Anterior cingulate cortex (tissue), 58 donors: ENCODE measurements at regions not wholly inside any gene's neighbourhood (a gene's known extent, or its start where the extent isn't known, plus 50 kb on each side); places are given as distances from the start of the nearest gene placed in this dataset.
A peak's percentile ranks its signal among the peaks of the same experiment; 100 is the strongest.

Experiments used
- DNase-seq, 58 donors: peaks; one replicate each; lab custom pipeline; 2025; lab: John Stamatoyannopoulos, UW

DNA sequence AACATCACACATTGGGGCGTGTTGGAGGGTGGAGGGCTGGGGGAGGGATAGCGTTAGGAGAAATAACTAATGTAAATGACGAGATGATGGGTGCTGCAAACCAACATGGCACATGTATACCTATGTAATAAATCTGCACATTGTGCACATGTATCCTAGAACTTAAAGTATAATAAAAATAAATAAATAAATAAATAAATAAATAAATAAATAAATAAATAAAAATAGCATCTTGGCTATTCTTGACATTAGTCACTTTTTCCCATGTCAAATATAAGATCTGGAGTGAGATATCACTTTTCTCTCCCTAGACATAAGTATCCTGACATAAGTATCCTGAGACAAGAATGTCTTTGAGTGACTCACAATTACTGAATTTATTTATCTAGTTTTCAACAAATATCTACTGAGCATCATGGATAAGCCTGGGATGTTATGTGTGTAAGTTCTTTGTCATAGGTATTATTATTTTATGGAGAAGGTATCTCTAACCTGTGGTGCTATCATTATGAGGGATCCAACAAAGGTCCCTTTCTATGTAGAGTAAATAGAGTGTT lies 691.3 kb downstream of the SORCS1 start:
- DNase-seq: no peak

DNA sequence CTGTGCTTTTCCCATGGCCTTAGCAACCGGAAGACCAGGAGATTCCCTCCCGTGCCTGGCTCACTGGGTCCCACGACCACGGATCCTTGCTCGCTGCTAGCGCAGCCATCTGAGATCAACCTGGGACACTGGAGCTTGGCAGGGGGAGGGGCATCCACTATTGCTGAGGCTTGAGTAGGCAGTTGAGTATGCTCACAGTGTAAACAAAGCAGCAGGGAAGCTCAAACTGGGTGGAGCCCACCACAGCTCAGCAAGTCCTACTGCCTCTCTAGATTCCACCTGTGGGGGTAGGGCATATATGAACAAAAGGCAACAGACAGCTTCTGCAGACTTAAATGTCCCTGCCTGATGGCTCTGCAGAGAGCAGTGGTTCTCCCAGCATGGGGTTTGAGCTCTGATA lies 697.0 kb downstream of the SORCS1 start:
- DNase-seq: no peak

DNA sequence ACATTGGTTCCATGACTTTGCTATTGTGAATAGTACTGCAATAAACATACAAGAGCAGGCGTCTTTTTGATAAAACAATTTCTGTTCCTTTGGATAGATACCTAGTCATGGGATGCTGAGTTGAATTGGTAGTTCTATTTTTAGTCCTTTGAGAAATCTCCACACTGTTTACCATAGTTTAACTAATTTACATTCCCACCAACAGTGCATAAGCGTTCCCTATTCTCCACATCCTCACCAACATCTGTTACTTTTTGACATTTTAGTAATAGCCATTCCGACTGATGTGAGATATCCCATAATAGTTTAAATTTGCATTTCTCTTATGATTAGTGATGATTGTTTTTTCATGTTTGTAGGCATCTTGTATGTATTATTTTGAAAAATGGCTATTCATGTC lies 707.0 kb downstream of the SORCS1 start:
- DNase-seq: no peak

DNA sequence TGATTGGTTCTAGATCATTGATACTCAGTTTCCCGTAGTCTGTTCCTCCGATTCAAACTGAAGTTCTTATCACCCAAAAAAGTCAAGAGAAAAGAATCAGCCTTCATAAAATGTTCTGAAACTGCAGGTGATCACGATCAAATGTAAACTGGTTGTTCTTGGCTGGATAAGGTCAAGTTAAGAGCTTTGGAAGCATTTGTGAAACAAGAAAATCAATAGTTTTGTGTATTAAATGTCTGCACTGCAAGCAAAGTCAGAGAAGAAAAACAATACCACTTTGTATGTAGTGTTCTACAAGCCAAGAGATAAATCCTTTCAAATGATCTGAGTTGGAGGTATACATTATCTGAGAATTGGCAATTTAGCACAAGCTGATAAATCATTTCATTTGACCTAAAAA lies 710.3 kb downstream of the SORCS1 start:
- DNase-seq: no peak

DNA sequence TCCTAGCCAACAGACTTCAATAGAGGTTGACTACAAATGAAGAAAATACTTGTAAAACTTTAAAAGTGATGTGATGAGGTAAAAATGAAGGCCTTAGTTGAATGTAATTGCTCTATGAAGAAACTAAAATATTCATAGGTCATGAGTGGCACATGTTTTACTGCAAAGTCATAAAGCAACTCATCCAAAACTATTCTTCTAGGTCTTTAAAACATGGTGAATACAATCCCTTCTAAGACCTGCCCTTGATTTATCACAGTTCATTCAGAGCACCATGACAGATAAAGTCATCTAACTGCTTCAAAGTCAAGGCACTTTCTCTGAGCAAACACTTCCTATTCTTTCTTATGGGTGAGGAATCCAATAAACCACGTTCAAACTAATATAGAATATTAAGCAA lies 713.5 kb downstream of the SORCS1 start:
- no peak for DNase-seq

DNA sequence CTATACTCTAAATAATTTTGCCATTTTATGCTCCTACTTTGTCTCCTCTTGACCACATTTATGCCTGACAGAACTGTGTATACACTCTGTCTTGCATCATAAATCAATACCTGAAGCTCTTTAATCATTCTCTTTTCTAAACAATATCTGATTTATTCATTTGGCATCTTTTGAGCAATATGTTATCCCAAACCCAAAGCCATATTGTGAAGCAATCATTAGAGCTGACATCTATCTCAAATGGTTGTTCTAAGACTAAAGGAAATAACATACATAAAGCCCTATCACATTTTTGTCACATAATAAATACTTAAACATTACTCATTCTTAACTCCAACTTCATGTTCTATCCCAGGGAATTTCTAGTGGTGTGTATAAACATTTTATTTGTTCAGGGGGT lies 717.6 kb downstream of the SORCS1 start:
- no peak for DNase-seq

DNA sequence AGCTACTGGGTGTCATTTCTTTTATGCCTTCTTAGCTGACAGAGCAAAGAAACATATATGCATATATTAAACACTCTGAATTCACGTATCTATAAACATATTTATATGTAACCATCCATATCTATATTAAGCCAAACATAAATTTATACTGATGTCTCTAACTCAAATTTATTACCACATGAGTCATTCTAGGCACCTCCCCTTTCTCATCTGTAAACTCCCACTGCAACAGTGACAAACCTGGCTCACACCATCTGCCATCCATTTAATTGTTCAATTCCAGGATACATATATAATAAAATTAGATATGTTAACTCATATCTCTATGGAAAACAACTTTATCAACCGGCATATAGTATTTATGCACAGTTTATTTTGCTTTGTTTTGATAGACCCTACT lies 722.3 kb downstream of the SORCS1 start:
- DNase-seq: no peak

DNA sequence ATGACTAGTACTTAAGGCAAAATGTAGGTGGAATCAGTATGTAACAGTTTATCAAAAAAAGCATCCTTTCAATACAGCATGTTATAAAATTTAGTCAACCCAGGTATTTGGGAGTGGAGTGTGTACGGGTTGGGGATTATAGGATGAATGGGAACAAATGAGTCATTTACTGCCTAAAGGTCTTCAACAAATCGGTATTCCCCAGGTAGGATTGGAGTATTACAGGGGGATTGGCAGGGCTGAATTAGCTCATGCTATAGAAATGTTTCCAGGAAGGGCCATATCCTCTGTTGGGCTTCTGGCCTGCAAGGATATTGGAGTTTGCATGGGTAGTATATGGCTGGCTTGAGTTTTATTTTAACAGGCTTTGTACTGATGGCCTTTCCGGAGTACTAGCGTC lies 723.7 kb downstream of the SORCS1 start:
- DNase-seq: no peak

DNA sequence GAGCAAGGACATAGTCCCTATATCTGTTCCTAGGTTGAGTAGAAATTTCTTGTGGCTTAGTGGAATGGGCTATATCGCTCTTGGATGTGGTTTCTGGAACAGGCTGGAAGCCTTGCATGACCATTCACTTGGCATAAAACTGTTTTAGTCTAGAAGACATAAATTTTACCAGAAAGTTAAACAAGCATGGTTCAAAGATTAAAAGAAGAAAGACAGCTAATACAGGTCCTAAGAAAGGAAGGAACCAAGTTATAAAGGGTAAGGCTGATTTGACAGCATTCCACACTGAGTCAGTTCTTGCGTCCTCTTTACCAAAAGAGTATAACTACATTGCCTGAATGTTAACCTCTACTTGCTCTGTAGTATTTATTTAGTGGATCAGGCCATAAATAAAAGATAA lies 724.2 kb downstream of the SORCS1 start:
- DNase-seq: no peak

DNA sequence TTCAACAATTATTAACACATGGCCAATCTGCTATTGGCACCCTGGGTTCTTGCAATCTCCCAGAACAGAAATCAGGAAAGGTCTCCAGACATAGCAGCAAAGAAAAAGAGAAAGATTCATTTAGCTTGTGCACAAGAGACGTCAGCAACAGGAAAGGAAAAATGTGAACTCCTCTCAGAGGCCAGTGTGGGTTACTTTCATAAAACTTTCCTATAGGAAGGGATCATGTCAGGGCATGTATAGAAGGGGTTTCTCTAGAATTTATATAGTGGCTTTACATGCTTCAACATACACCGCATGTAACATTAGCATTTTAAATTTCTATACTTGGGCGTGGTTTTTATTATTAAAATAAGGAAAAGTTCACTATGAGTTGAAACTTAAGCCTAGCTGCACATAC lies 725.1 kb downstream of the SORCS1 start:
- no peak for DNase-seq

DNA sequence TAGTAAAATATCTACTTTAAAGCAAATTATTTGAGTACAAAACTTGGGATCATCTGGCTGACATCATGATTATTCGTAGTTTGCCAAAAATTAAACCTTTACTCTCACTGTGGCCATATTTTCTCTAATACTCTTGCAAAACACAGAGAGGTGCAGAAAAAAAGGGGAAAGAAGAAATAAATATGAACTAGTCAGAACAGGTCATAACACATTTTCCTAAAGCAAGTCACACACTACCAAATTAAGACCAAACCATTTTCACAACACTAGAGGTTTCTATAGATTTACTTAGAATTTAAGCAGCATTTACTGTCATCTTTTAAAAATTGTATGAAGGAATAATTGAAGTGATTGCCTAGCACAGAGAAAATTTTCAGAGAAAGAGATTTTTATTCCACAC lies 726.1 kb downstream of the SORCS1 start:
- DNase-seq: no peak

DNA sequence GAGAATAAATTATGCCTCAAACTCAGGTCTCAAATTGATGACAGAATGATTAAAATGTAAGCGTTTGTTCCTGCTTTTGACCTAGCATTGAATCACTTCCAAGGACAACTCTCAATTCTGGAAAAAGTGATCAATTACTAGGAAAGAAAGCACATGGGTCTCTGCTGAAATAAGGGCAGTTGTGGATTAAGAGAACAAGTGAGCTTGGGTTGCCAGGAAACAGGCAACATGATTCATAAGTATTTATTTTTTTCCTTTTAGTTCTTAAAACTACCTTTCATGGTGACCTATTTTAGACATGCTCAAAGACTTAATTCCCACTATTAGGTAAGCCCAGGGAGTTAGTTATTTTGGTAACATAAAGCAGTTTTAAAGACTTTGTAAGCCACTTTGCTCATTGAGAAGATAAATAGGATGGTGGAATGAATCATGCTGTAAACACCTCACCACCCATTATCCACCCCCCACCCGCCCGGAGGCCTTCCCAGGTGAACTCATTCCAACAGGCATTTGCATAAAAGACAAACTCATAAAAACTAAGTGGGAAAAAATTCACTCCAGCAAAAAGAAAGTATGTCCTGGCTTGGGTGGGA lies 728.3 kb downstream of the SORCS1 start:
- peak in 11 of 58 donors; percentile 0 to 44 (median 4) for DNase-seq

DNA sequence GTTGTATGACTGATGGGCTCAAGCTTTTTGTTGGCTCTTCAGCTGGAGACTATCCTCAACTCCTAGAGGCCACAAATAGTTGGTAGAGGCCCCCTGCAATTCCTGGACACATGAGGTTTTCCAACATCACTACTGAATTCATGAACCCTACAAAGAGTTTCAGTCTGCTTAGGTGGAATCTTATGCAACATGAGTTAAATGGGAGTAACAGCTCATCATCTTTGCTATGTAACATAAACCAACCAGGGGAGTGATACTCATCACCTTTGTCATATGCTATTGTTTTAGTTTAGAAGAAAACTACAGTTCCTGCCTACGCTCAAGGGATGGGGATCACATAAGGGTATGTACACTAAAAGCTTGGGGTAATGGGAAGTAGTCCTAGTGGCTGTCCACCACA lies 729.4 kb downstream of the SORCS1 start:
- DNase-seq: no peak

DNA sequence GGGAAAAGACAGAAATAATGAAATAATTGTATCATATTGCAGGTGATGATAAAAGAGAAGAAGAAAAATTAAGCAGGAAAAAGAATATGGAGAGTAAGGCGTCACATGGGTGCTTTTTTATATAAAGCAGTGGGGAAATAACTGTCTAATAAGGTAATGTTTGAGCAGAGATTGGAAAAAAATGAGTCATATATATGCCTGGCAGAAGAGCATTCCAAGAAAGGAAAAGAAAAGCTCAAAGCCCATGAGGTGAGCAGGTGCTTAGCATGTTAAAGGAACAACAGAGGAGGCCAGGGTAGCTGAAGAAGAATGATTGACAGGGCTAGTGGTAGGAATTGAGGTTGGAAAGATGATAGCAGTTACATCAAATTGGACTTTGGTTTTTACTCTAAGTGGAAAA lies 739.5 kb downstream of the SORCS1 start:
- no peak for DNase-seq

DNA sequence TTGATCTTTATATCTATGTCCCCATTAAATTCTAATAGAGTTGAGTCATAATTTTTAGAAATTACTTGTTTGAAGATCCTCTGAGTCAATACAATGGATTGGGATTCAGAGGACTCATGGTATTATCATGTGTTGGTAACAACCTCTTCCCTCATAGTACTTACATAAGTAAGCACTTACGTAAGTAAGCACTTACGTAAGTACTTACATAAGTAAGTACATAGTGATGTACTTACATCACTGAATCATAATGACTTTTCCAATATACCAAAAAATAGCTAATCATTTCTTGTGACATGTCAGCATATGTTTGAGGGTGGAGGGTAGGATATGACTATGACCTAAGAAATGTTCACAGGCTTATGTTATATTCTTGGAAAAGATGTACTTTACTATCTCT lies 740.5 kb downstream of the SORCS1 start:
- DNase-seq: no peak

DNA sequence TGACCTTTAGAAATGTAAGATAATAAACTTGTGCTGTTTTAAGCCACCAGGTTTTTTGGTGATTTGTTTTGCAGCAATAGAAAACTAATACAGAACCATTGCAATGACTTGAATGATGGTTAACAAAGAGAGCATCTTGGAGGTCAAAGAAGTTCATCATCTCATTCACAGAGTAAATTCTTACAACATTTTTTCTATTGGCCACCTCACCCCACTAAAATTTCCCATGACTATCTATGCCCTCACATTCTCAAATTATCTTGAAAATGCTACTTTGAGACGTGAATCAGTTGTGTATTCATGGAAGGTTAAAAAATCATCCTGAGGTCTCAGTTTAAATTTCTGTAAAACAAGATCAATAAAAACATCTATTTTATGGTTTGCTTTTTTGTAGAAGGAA lies 754.2 kb downstream of the SORCS1 start:
- DNase-seq: no peak

DNA sequence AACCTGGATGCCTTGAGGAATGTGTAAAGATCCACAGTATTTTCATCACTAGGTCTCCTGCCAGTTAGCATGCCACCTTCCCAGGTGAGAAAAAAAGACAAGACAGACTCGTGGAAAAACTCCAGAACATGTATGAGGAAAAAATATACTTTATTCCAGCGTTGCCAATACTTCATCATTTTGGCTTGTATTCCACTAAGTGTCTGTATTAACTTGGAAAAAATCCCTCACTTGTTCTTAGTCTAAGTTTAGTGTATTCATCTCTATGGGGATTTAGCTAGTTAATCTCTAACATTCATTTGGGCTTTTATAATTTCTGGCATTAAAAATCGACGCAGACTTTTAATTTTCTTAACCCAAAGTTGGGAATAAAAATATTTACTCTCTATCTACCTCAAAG lies 759.4 kb downstream of the SORCS1 start:
- DNase-seq: no peak

DNA sequence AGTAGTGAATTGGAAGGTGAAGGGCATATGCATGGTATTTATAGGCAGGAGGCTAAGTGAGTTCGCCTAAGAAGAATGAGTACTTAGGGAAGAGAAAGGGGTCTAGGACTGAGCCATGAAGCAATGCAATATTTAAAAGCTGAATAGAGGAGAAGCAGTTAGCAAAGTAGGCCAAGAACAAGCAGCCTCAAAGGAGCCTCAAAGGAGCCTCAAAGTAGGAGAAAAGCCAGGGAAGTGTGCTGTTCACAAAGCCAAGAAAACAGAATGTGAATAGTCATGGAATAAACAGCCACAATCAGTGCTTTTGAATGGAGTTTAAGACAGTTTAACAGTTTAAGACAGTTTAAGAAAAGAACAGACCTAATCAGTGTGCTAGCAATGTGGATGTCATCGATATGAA lies 762.0 kb downstream of the SORCS1 start:
- no peak for DNase-seq

DNA sequence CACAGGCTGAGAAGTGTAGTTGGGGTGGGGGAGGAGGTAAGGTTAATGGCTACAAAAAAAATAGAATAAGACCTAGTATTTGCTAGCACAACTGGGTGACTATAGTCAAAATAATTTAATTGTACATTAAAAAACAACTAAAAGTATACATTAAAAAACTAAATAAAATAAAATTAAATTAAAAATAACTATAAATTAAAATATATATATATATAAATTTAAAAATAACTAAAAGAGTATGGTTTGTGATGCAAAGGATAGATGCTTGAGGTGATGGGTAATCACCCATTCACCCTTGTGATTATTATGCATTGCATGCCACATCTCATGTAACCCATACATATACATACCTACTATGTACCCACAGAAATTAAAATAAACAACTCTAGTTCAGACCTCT lies 762.5 kb downstream of the SORCS1 start:
- no peak for DNase-seq

DNA sequence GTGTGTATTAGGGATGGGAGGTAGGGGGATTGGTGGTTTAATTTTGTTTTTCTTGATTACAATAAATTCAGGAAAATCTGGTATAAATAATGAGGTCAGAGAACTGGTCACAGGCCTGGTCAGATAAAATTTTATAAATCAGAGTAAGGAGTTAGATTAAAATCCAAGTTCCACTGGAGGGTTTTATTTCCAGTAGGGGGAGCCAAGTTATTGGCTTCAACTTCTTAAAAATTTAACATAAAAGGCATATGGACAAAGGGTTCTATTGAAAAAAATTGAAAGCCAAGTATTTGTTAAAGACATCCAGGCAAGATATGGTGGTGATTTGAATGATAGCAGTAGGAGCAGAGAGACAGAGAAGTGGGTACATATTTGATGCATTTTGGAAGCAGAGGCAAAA lies 763.3 kb downstream of the SORCS1 start:
- no peak for DNase-seq

DNA sequence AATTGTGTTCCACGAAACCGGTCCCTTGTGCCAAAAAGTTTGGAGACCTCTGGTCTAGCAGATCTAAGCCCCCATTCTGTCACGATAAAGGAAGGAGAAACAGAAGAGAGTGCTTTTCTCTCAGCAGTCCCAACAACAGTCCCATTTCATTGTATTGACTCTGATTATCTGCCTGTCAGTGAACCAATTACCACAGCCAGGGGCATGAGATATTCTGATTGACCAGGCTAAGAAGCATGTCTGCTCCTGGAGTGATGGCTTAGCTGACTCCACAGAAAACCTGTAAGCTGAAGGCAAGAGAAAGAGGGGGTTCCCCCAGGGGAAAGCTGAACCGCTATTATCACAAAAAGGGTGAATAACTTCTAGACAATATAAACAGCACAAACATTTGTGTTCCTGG lies 765.4 kb downstream of the SORCS1 start:
- no peak for DNase-seq

DNA sequence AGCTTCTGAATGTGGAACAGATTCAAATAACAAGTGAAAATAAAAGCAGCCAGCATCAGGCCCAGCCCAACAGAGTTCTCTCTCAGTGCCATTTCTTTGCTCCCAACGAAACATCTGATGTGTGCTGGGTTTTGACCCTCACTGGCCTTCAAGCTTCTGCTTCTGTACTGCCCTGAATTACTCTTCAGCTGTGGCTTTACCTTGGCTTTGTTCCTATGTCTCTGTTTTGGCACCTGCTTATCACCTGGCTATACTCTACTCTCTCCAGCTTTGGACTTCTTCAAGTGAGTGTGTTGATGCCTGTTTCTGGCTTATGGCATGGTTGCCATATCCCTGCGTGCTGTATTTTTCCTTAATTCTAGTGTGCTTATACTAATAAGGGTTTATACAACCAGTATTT lies 768.3 kb downstream of the SORCS1 start:
- DNase-seq: no peak
